G401.6 (cell line): ENCODE measurements at regions not wholly inside any gene's neighbourhood (a gene's known extent, or its start where the extent isn't known, plus 50 kb on each side); places are given as distances from the start of the nearest gene placed in this dataset.

ENCODE experiments used
- FAIRE-seq: peaks from 2 replicates; lab custom pipeline; 2012; peaks lifted over from hg19 to GRCh38; lab: Jason Lieb, UNC

GRCh38 chr1:56442290-56442877, 137.0 kb downstream of the PLPP3 start:
- FAIRE-seq, result no peak

GRCh38 chr1:56441601-56442000, 137.8 kb downstream of the PLPP3 start:
- FAIRE-seq, result no peak

- no peak for FAIRE-seq
Observed at GRCh38 chr1:56439610-56440264, 139.6 kb downstream of the PLPP3 start.

GRCh38 chr1:56438901-56439551, 140.3 kb downstream of the PLPP3 start:
- no peak for FAIRE-seq

- FAIRE-seq, result no peak
Observed at GRCh38 chr1:56437959-56438358, 141.4 kb downstream of the PLPP3 start.

GRCh38 chr1:56436912-56437417, 142.4 kb downstream of the PLPP3 start:
- no peak for FAIRE-seq

- no peak for FAIRE-seq
Observed at GRCh38 chr1:56436296-56436695, 143.1 kb downstream of the PLPP3 start.

- no peak for FAIRE-seq
Observed at GRCh38 chr1:56435434-56436262, 143.7 kb downstream of the PLPP3 start.

GRCh38 chr1:56434740-56435139, 144.6 kb downstream of the PLPP3 start:
- FAIRE-seq, result no peak

- FAIRE-seq, result no peak
Observed at GRCh38 chr1:56434025-56434424, 145.3 kb downstream of the PLPP3 start.

GRCh38 chr1:56433056-56433577, 146.2 kb downstream of the PLPP3 start:
- no peak for FAIRE-seq

GRCh38 chr1:56432166-56432971, 147.0 kb downstream of the PLPP3 start:
- no peak for FAIRE-seq

GRCh38 chr1:56430141-56430839, 149.1 kb downstream of the PLPP3 start:
- no peak for FAIRE-seq

GRCh38 chr1:56429288-56429687, 150.1 kb downstream of the PLPP3 start:
- no peak for FAIRE-seq

GRCh38 chr1:56426587-56427381, 152.6 kb downstream of the PLPP3 start:
- FAIRE-seq, result no peak

GRCh38 chr1:56425494-56426037, 153.8 kb downstream of the PLPP3 start:
- no peak for FAIRE-seq

- no peak for FAIRE-seq
Observed at GRCh38 chr1:56424744-56425493, 154.4 kb downstream of the PLPP3 start.

- FAIRE-seq, result no peak
Observed at GRCh38 chr1:56423716-56424115, 155.6 kb downstream of the PLPP3 start.

- FAIRE-seq, result no peak
Observed at GRCh38 chr1:56418151-56418631, 161.2 kb downstream of the PLPP3 start.
